IPS-NIHi7 (cell line): ENCODE measurements at regions not wholly inside any gene's neighbourhood (a gene's known extent, or its start where the extent isn't known, plus 50 kb on each side); places are given as distances from the start of the nearest gene placed in this dataset.
"Not testable (repeated sequence)": the region's sequence is repeated elsewhere in the genome, so short reads cannot be mapped to it uniquely, and the experiment has no call there.

Experiments used
- DNase-seq: peaks from one replicate; pipeline ENCODE4 v3.0.0; 2012; ENCODE audit warnings: mixed read lengths; ENCODE audit errors: extremely low spot score

GRCh38 chr16:29310852-29311314 is 95.6 kb downstream of the NPIPB11 start:
- DNase-seq, result no peak

- DNase-seq, result not testable (repeated sequence)
Measured at GRCh38 chr16:29310243-29310642, 96.3 kb downstream of the NPIPB11 start.

- not testable (repeated sequence) for DNase-seq
Measured at GRCh38 chr16:29309601-29310000, 96.9 kb downstream of the NPIPB11 start.

- DNase-seq, result no peak
Measured at GRCh38 chr16:29308644-29309546, 97.6 kb downstream of the NPIPB11 start.

GRCh38 chr16:29307598-29308507 is 98.7 kb downstream of the NPIPB11 start:
- no peak for DNase-seq

GRCh38 chr16:29306943-29307597 is 99.4 kb downstream of the NPIPB11 start:
- DNase-seq, result no peak

- DNase-seq, result no peak
Measured at GRCh38 chr16:29306201-29306600, 100.3 kb downstream of the NPIPB11 start.

GRCh38 chr16:29305018-29305417 is 101.5 kb downstream of the NPIPB11 start:
- not testable (repeated sequence) for DNase-seq

- DNase-seq, result no peak
Measured at GRCh38 chr16:29304251-29304650, 102.3 kb downstream of the NPIPB11 start.

- DNase-seq, result no peak
Measured at GRCh38 chr16:29303520-29303919, 103.0 kb downstream of the NPIPB11 start.

GRCh38 chr16:29302976-29303375 is 103.5 kb downstream of the NPIPB11 start:
- DNase-seq, result no peak

- not testable (repeated sequence) for DNase-seq
Measured at GRCh38 chr16:29302433-29302832, 104.1 kb downstream of the NPIPB11 start.

- not testable (repeated sequence) for DNase-seq
Measured at GRCh38 chr16:29301662-29302285, 104.7 kb downstream of the NPIPB11 start.

- DNase-seq, result not testable (repeated sequence)
Measured at GRCh38 chr16:29300541-29301535, 105.7 kb downstream of the NPIPB11 start.

- not testable (repeated sequence) for DNase-seq
Measured at GRCh38 chr16:29300030-29300491, 106.5 kb downstream of the NPIPB11 start.

GRCh38 chr16:29298997-29299396 is 107.5 kb downstream of the NPIPB11 start:
- not testable (repeated sequence) for DNase-seq

- DNase-seq, result not testable (repeated sequence)
Measured at GRCh38 chr16:29298307-29298706, 108.2 kb downstream of the NPIPB11 start.

- DNase-seq, result not testable (repeated sequence)
Measured at GRCh38 chr16:29297809-29298177, 108.7 kb downstream of the NPIPB11 start.

GRCh38 chr16:29297144-29297808 is 109.2 kb downstream of the NPIPB11 start:
- DNase-seq, result not testable (repeated sequence)
